ENCODE measurements at regions not wholly inside any gene's neighbourhood (a gene's known extent, or its start where the extent isn't known, plus 50 kb on each side); places are given as distances from the start of the nearest gene placed in this dataset.
"Not testable (repeated sequence)": the region's sequence is repeated elsewhere in the genome, so short reads cannot be mapped to it uniquely, and the experiment has no call there.

GRCh38 chr21:15620892-15621291 is 108.9 kb upstream of the USP25 start:
- Histone ChIP-seq H3K27me3 (ENCODE audit: control insufficient read depth, insufficient read depth, low read length, poor library complexity, severe bottlenecking) (no peaks in the 10 kb centered on the region), H3K4me3 (ENCODE audit: insufficient read depth, low read depth, low read length) (no peak overlapping the region), H3K36me3 (ENCODE audit: control insufficient read depth, insufficient read depth, low read length) (no peaks in the 10 kb centered on the region), H3K27ac (ENCODE audit: insufficient read depth, low read depth, low read length, poor library complexity, severe bottlenecking) (no peak overlapping the region), H3K9me3 (ENCODE audit: control insufficient read depth, low read length) (no peaks in the 10 kb centered on the region), H3K4me1 (ENCODE audit: control insufficient read depth, insufficient read depth, low read length) (peaks cover 5% of the 10 kb centered on the region)
- WGBS, 2 experiments, result 92 to 97% methylated on average over 2 of the region's 2 CpGs

- no peaks in the 10 kb centered on the region for H3K9me3 ChIP-seq (ENCODE audit: control insufficient read depth, low read length)
- WGBS, 2 experiments, result 85 to 96% methylated on average over 2 of the region's 2 CpGs
- no peak overlapping the region for H3K27ac ChIP-seq (ENCODE audit: insufficient read depth, low read depth, low read length, poor library complexity, severe bottlenecking)
- H3K27me3 ChIP-seq (ENCODE audit: control insufficient read depth, insufficient read depth, low read length, poor library complexity, severe bottlenecking), result no peaks in the 10 kb centered on the region
- no peaks in the 10 kb centered on the region for H3K4me1 ChIP-seq (ENCODE audit: control insufficient read depth, insufficient read depth, low read length)
- no peak overlapping the region for H3K4me3 ChIP-seq (ENCODE audit: insufficient read depth, low read depth, low read length)
- no peaks in the 10 kb centered on the region for H3K36me3 ChIP-seq (ENCODE audit: control insufficient read depth, insufficient read depth, low read length)
Measured at GRCh38 chr21:15624646-15625045, 105.1 kb upstream of the USP25 start.

GRCh38 chr21:15625363-15625762 is 104.4 kb upstream of the USP25 start:
- 77 to 86% methylated on average over 2 of the region's 3 CpGs for WGBS, 2 experiments
- Histone ChIP-seq H3K4me3 (ENCODE audit: insufficient read depth, low read depth, low read length) (no peak overlapping the region), H3K36me3 (ENCODE audit: control insufficient read depth, insufficient read depth, low read length) (no peaks in the 10 kb centered on the region), H3K27me3 (ENCODE audit: control insufficient read depth, insufficient read depth, low read length, poor library complexity, severe bottlenecking) (no peaks in the 10 kb centered on the region), H3K4me1 (ENCODE audit: control insufficient read depth, insufficient read depth, low read length) (no peaks in the 10 kb centered on the region), H3K9me3 (ENCODE audit: control insufficient read depth, low read length) (no peaks in the 10 kb centered on the region), H3K27ac (ENCODE audit: insufficient read depth, low read depth, low read length, poor library complexity, severe bottlenecking) (no peak overlapping the region)

DNA sequence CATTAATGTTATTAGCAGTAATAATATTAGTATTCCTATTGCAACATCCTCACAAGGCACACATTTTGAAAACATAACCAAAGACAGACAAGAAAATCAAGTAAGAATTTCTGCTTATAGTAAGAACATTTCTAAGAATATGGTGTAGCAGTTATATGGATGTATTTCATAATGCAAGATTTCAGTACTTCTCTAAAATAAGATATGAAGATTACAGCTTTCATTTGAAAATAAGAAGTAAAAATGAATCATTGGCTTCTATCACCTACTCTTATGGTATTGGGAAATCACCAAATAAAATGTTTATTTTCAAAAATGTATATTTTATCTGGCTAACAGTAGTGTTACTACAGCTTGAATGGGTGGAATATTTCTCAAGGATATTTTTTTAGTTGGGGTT is 103.8 kb upstream of the USP25 start:
- Histone ChIP-seq H3K9me3 (ENCODE audit: control insufficient read depth, low read length) (no peaks in the 10 kb centered on the region), H3K36me3 (ENCODE audit: control insufficient read depth, insufficient read depth, low read length) (no peaks in the 10 kb centered on the region), H3K27ac (ENCODE audit: insufficient read depth, low read depth, low read length, poor library complexity, severe bottlenecking) (no peak overlapping the region), H3K27me3 (ENCODE audit: control insufficient read depth, insufficient read depth, low read length, poor library complexity, severe bottlenecking) (no peaks in the 10 kb centered on the region), H3K4me1 (ENCODE audit: control insufficient read depth, insufficient read depth, low read length) (no peaks in the 10 kb centered on the region), H3K4me3 (ENCODE audit: insufficient read depth, low read depth, low read length) (no peak overlapping the region)

- H3K36me3 ChIP-seq (ENCODE audit: control insufficient read depth, insufficient read depth, low read length), result no peaks in the 10 kb centered on the region
- no peak overlapping the region for H3K27ac ChIP-seq (ENCODE audit: insufficient read depth, low read depth, low read length, poor library complexity, severe bottlenecking)
- no peaks in the 10 kb centered on the region for H3K9me3 ChIP-seq (ENCODE audit: control insufficient read depth, low read length)
- WGBS, 2 experiments, result 95 to 96% methylated on average over 3 of the region's 3 CpGs
- H3K27me3 ChIP-seq (ENCODE audit: control insufficient read depth, insufficient read depth, low read length, poor library complexity, severe bottlenecking), result no peaks in the 10 kb centered on the region
- no peak overlapping the region for H3K4me3 ChIP-seq (ENCODE audit: insufficient read depth, low read depth, low read length)
- no peaks in the 10 kb centered on the region for H3K4me1 ChIP-seq (ENCODE audit: control insufficient read depth, insufficient read depth, low read length)
Measured at GRCh38 chr21:15627011-15627410, 102.8 kb upstream of the USP25 start.

GRCh38 chr21:15627823-15628222 is 102.0 kb upstream of the USP25 start:
- Histone ChIP-seq H3K4me3 (ENCODE audit: insufficient read depth, low read depth, low read length) (no peak overlapping the region), H3K4me1 (ENCODE audit: control insufficient read depth, insufficient read depth, low read length) (no peaks in the 10 kb centered on the region), H3K36me3 (ENCODE audit: control insufficient read depth, insufficient read depth, low read length) (no peaks in the 10 kb centered on the region), H3K9me3 (ENCODE audit: control insufficient read depth, low read length) (no peaks in the 10 kb centered on the region), H3K27ac (ENCODE audit: insufficient read depth, low read depth, low read length, poor library complexity, severe bottlenecking) (no peak overlapping the region), H3K27me3 (ENCODE audit: control insufficient read depth, insufficient read depth, low read length, poor library complexity, severe bottlenecking) (no peaks in the 10 kb centered on the region)
- 94% methylated on average over 7 of the region's 7 CpGs for WGBS, 2 experiments

GRCh38 chr21:15631342-15631741 is 98.4 kb upstream of the USP25 start:
- no peak overlapping the region for H3K27ac ChIP-seq (ENCODE audit: insufficient read depth, low read depth, low read length, poor library complexity, severe bottlenecking)
- 50 to 61% methylated on average over 1 to 2 of the region's 2 CpGs for WGBS, 2 experiments
- H3K9me3 ChIP-seq (ENCODE audit: control insufficient read depth, low read length), result no peaks in the 10 kb centered on the region
- no peaks in the 10 kb centered on the region for H3K27me3 ChIP-seq (ENCODE audit: control insufficient read depth, insufficient read depth, low read length, poor library complexity, severe bottlenecking)
- no peaks in the 10 kb centered on the region for H3K4me1 ChIP-seq (ENCODE audit: control insufficient read depth, insufficient read depth, low read length)
- H3K4me3 ChIP-seq (ENCODE audit: insufficient read depth, low read depth, low read length), result no peak overlapping the region
- H3K36me3 ChIP-seq (ENCODE audit: control insufficient read depth, insufficient read depth, low read length), result no peaks in the 10 kb centered on the region

DNA sequence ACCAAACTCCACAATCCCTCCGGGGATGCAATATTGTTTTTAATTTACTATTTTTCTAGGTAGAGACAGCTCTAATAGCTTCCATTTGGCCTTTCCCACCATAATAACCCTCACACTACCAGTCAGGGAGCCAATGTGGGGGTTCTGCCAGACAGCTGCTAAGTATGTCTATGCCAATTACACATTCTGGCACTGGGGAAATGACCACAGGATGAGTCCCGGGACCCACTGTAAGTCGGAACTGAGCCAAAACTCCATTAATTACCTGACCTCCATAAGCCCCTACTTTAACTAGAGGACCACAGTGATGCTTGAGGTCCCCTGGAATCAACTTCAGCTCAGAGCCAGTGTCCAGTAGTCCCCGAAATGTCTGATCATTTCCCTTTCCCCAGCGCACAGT is 95.2 kb upstream of the USP25 start:
- H3K27me3 ChIP-seq (ENCODE audit: control insufficient read depth, insufficient read depth, low read length, poor library complexity, severe bottlenecking); H3K9me3 ChIP-seq (ENCODE audit: control insufficient read depth, low read length); H3K4me3 ChIP-seq (ENCODE audit: insufficient read depth, low read depth, low read length); H3K4me1 ChIP-seq (ENCODE audit: control insufficient read depth, insufficient read depth, low read length); H3K36me3 ChIP-seq (ENCODE audit: control insufficient read depth, insufficient read depth, low read length); H3K27ac ChIP-seq (ENCODE audit: insufficient read depth, low read depth, low read length, poor library complexity, severe bottlenecking): not testable (repeated sequence)
- 96% methylated on average over 4 of the region's 5 CpGs for WGBS, 2 experiments

GRCh38 chr21:15638856-15639549 is 90.8 kb upstream of the USP25 start:
- no peak overlapping the region for H3K27ac ChIP-seq (ENCODE audit: insufficient read depth, low read depth, low read length, poor library complexity, severe bottlenecking)
- no peak overlapping the region for H3K4me3 ChIP-seq (ENCODE audit: insufficient read depth, low read depth, low read length)
- WGBS, 2 experiments, result 89 to 94% methylated on average over 8 of the region's 8 CpGs
- H3K9me3 ChIP-seq (ENCODE audit: control insufficient read depth, low read length), result no peaks in the 10 kb centered on the region
- H3K4me1 ChIP-seq (ENCODE audit: control insufficient read depth, insufficient read depth, low read length), result no peaks in the 10 kb centered on the region
- no peaks in the 10 kb centered on the region for H3K27me3 ChIP-seq (ENCODE audit: control insufficient read depth, insufficient read depth, low read length, poor library complexity, severe bottlenecking)
- no peaks in the 10 kb centered on the region for H3K36me3 ChIP-seq (ENCODE audit: control insufficient read depth, insufficient read depth, low read length)

- not testable (repeated sequence) for H3K27ac ChIP-seq (ENCODE audit: insufficient read depth, low read depth, low read length, poor library complexity, severe bottlenecking); H3K4me3 ChIP-seq (ENCODE audit: insufficient read depth, low read depth, low read length); H3K4me1 ChIP-seq (ENCODE audit: control insufficient read depth, insufficient read depth, low read length); H3K9me3 ChIP-seq (ENCODE audit: control insufficient read depth, low read length); H3K36me3 ChIP-seq (ENCODE audit: control insufficient read depth, insufficient read depth, low read length); H3K27me3 ChIP-seq (ENCODE audit: control insufficient read depth, insufficient read depth, low read length, poor library complexity, severe bottlenecking)
- WGBS, 2 experiments, result 90 to 91% methylated on average over 3 of the region's 3 CpGs
Measured at GRCh38 chr21:15640113-15640512, 89.7 kb upstream of the USP25 start.

DNA sequence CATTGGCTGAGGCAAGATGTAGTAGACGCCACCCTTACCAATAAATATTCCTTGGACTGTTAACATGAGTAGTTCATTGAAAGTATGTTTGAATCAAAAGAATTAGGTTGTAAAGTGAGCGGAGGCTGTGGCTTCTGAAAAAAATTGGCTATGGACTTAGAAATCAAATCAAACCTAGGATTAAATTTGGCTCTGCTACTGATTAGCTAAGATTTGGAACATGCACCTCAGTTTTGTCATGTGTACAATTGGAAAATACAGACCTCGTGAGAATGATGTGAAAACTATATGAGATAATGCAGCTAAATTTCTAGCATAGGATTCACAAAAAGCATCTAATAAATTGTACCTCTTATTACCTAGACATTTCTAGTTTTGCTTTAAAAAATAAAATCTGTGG is 85.3 kb upstream of the USP25 start:
- H3K27ac ChIP-seq (ENCODE audit: insufficient read depth, low read depth, low read length, poor library complexity, severe bottlenecking), result no peak overlapping the region
- WGBS, 2 experiments, result 94 to 97% methylated on average over 1 to 3 of the region's 3 CpGs
- no peaks in the 10 kb centered on the region for H3K9me3 ChIP-seq (ENCODE audit: control insufficient read depth, low read length)
- H3K4me3 ChIP-seq (ENCODE audit: insufficient read depth, low read depth, low read length), result no peak overlapping the region
- H3K4me1 ChIP-seq (ENCODE audit: control insufficient read depth, insufficient read depth, low read length), result no peaks in the 10 kb centered on the region
- no peaks in the 10 kb centered on the region for H3K36me3 ChIP-seq (ENCODE audit: control insufficient read depth, insufficient read depth, low read length)
- H3K27me3 ChIP-seq (ENCODE audit: control insufficient read depth, insufficient read depth, low read length, poor library complexity, severe bottlenecking), result no peaks in the 10 kb centered on the region
